GM18505 (cell line): ENCODE measurements at regions not wholly inside any gene's neighbourhood (a gene's known extent, or its start where the extent isn't known, plus 50 kb on each side); places are given as distances from the start of the nearest gene placed in this dataset.
"Not testable (repeated sequence)": the region's sequence is repeated elsewhere in the genome, so short reads cannot be mapped to it uniquely, and the experiment has no call there.

Experiments
- ATAC-seq: cut with Tn5 transposase; IDR thresholded peaks from one replicate; pipeline ENCODE4 v1.9.1; 2021; ENCODE audit not compliant: unreplicated experiment
- POLR2A ChIP-seq: IDR thresholded peaks from 4 replicates; pipeline ENCODE4 v1.6.1; 2011; ENCODE audit warnings: borderline replicate concordance; ENCODE audit not compliant: insufficient read depth, insufficient read length; ENCODE audit errors: extremely low read depth

- TF ChIP-seq POLR2A: no peak
- no peak for ATAC-seq
Observed at GRCh38 chrX:42047886-42048285, 124.5 kb upstream of the CASK start.

GRCh38 chrX:42028109-42028508 is 104.8 kb upstream of the CASK start:
- ATAC-seq: no peak
- no peak for TF ChIP-seq POLR2A

GRCh38 chrX:42027367-42028000 is 104.1 kb upstream of the CASK start:
- TF ChIP-seq POLR2A: no peak
- no peak for ATAC-seq

- TF ChIP-seq POLR2A: no peak
- ATAC-seq: no peak
Observed at GRCh38 chrX:42025861-42026260, 102.5 kb upstream of the CASK start.

- no peak for TF ChIP-seq POLR2A
- no peak for ATAC-seq
Observed at GRCh38 chrX:42023122-42023521, 99.8 kb upstream of the CASK start.

GRCh38 chrX:42022158-42022557 is 98.8 kb upstream of the CASK start:
- TF ChIP-seq POLR2A: no peak
- no peak for ATAC-seq

GRCh38 chrX:42021058-42021457 is 97.7 kb upstream of the CASK start:
- no peak for TF ChIP-seq POLR2A
- no peak for ATAC-seq

- TF ChIP-seq POLR2A: no peak
- ATAC-seq: no peak
Observed at GRCh38 chrX:42020225-42020624, 96.9 kb upstream of the CASK start.

GRCh38 chrX:42017971-42018370 is 94.6 kb upstream of the CASK start:
- TF ChIP-seq POLR2A: no peak
- no peak for ATAC-seq

- TF ChIP-seq POLR2A: no peak
- no peak for ATAC-seq
Observed at GRCh38 chrX:42000836-42001235, 77.5 kb upstream of the CASK start.

GRCh38 chrX:41984628-41985027 is 61.3 kb upstream of the CASK start:
- ATAC-seq: no peak
- no peak for TF ChIP-seq POLR2A

GRCh38 chrX:41982953-41983352 is 59.6 kb upstream of the CASK start:
- TF ChIP-seq POLR2A: no peak
- no peak for ATAC-seq

GRCh38 chrX:41981481-41982013 is 58.2 kb upstream of the CASK start:
- ATAC-seq: no peak
- no peak for TF ChIP-seq POLR2A

GRCh38 chrX:41974677-41975076 is 51.3 kb upstream of the CASK start:
- not testable (repeated sequence) for ATAC-seq

- TF ChIP-seq POLR2A: no peak
- ATAC-seq: no peak
Observed at GRCh38 chrX:41973208-41973607, 49.9 kb upstream of the CASK start.
